Stimulated activated effector memory CD8-positive, alpha-beta T cell treated with anti-CD3 and anti-CD28 coated beads, Interleukin-12 subunit alpha, Interleukin-12 subunit beta, amount 100 ng/mL, for 72 hours (primary cell): ENCODE measurements at regions not wholly inside any gene's neighbourhood (a gene's known extent, or its start where the extent isn't known, plus 50 kb on each side); places are given as distances from the start of the nearest gene placed in this dataset.
"Not testable (repeated sequence)": the region's sequence is repeated elsewhere in the genome, so short reads cannot be mapped to it uniquely, and the experiment has no call there.

Source experiments
- ATAC-seq: fragments of 150-1000 bp; cut with Tn5 transposase; 2 replicates; pipeline ENCODE4 v1.10.0; 2021
- DNase-seq, 2 donors: peaks; one replicate each; pipeline ENCODE4 v3.0.0; 2021 to 2022; ENCODE audit warnings: low spot score in 2 of 2
- H3K27ac Mint-ChIP-seq: one replicate; pipeline ENCODE4 v1.8.0; 2022; ENCODE audit warnings: mild to moderate bottlenecking, mixed read lengths
- H3K36me3 Mint-ChIP-seq: one replicate; pipeline ENCODE4 v1.8.0; 2022; ENCODE audit warnings: mild to moderate bottlenecking, mixed read lengths
- H3K4me1 Mint-ChIP-seq: one replicate; pipeline ENCODE4 v1.8.0; 2022; ENCODE audit warnings: mixed read lengths
- H3K4me3 Mint-ChIP-seq: one replicate; pipeline ENCODE4 v1.8.0; 2022; ENCODE audit warnings: mild to moderate bottlenecking, mixed read lengths
- H3K9me3 Mint-ChIP-seq: one replicate; pipeline ENCODE4 v1.8.0; 2022; ENCODE audit warnings: mixed read lengths

DNA sequence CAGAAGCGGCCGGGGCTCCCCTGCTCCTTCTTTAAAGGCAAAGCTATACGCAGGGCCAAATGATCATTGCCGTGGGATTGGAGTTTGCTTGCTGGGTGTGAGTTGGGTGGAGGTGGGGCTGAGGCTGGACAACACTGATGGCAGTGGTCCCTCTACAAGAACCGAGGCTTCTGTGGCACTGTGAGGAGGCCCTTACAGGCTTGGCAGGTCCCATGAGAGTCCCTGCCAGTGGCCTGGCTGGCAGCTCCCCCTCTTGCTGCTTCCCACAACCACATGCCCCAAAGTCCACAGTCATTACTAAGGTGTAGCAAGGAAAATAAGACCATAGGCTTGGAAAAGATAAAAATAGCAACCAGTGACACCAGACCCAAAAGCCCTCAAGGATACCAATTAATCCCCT is 98.4 kb downstream of the ANKRD10 start:
- no peak for DNase-seq
- H3K4me3 Mint-ChIP-seq, result no peak overlapping the region
- H3K4me1 Mint-ChIP-seq, result peaks cover 15% of the 10 kb centered on the region

DNA sequence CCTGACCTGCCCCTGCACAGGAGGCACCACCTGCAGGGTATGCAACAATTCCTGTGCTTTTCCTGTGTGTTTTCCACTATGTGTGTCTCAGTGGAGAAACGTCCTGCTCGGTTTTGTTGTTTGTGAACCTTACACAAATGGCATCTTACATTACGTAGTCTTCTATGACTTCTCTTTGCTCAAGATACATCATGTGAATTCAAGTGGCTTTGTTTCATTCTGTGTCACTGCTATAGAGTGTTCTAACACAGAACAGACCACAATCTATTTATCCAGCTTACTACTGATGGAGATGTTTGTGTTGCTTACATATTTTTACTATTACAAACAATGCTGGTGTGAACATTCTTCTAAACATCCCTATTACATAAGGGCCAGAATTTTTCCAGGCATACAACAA is 97.7 kb downstream of the ANKRD10 start:
- Mint-ChIP-seq H3K4me3 (no peak overlapping the region), H3K4me1 (peaks cover 13% of the 10 kb centered on the region), H3K36me3 (no peaks in the 10 kb centered on the region), H3K27ac (no peak overlapping the region), H3K9me3 (no peaks in the 10 kb centered on the region)
- DNase-seq (no peak), ATAC-seq (no peak)

More for the DNA sequence above, 98.4 kb downstream of the ANKRD10 start:
- no peaks in the 10 kb centered on the region for H3K36me3 Mint-ChIP-seq
- ATAC-seq, result no peak
- H3K27ac Mint-ChIP-seq, result no peak overlapping the region
- no peaks in the 10 kb centered on the region for H3K9me3 Mint-ChIP-seq

DNA sequence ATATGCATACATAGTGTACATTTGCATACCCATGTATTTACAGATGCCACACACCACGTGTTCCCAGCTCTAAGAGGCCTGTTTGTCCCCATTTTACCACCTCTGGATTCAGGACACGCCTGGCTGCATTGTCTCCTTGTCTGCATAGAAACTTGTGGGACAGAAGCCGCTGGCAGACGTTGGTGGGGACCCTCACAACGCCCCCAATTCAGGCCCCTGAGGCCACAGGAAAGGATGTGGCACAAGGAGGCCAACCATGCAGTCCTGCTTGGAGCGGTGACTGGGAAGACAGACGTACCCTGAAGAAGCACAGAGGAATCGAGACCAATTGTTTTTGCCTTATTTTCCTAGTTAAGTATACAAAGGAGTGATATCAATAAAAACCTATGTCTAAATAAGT is 96.1 kb downstream of the ANKRD10 start:
- DNase-seq (no peak), ATAC-seq (no peak)
- H3K4me1 Mint-ChIP-seq, result peaks cover 12% of the 10 kb centered on the region
- no peak overlapping the region for H3K4me3 Mint-ChIP-seq
- H3K9me3 Mint-ChIP-seq, result no peaks in the 10 kb centered on the region
- no peaks in the 10 kb centered on the region for H3K36me3 Mint-ChIP-seq
- no peak overlapping the region for H3K27ac Mint-ChIP-seq

DNA sequence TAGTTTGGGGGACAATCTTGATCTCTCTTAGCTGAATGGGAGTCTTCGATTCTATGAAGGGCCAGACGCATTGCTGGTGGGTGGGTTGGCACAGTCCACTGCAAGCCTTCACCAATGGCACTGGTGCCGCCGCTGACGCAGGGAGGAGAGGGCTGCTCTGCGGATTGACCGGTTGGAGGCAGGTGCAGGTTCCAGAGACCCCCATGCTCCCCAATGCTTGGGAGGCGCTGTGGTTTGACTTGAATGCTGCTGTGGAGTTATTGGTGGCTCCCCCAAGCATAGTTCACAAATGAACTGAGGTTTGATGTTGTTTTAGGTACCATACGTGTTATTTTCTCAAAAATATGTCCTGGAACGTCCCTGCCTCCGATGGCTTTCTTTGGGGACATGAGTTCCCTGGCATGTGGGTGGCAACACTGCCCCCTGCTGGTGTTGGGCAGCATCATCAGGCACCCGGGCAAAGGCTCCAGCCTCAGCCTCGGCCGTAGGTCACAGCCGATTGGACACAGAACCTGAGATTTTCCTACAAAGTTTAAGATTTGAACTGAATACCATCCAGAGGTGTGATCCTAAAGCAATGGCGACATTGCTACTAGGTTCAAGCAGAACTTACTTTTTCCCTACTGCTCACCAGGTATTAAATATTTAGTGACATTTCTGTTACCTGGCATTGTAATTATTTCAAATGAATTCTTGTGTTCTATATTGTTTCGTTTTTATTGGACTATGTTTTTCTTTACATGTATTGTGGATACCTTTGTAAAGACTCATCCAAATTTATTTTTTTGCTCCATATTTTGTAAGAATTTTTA is 95.5 kb downstream of the ANKRD10 start:
- peak; percentile 77 to 87 for DNase-seq
- peak; percentile 83 for ATAC-seq
- Mint-ChIP-seq H3K4me3 (no peak overlapping the region), H3K9me3 (no peaks in the 10 kb centered on the region), H3K36me3 (no peaks in the 10 kb centered on the region), H3K4me1 (peaks cover 12% of the 10 kb centered on the region), H3K27ac (no peak overlapping the region)

DNA sequence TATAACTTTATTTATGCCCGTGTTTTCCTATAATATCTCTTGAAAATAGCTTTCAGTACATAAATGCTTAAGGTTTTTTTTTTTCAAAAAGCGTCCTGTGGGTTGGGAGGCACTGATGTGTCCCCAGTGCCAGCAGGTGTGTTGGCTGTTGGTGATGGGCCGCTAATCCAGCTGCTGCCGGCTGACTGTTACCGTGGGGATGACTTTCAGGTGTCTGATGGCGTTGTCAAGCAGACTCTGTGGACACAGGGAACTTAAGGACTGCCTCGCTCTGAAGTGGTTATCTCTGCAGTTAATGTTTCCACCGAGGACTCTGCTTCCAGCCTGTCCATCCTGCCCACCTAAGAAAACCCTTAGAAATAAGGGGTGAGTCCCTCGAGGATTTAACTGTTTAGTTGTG is 94.5 kb downstream of the ANKRD10 start:
- Mint-ChIP-seq H3K36me3 (no peaks in the 10 kb centered on the region), H3K4me1 (peaks cover 12% of the 10 kb centered on the region), H3K4me3 (no peak overlapping the region), H3K27ac (no peak overlapping the region), H3K9me3 (no peaks in the 10 kb centered on the region)
- DNase-seq (no peak), ATAC-seq (no peak)

DNA sequence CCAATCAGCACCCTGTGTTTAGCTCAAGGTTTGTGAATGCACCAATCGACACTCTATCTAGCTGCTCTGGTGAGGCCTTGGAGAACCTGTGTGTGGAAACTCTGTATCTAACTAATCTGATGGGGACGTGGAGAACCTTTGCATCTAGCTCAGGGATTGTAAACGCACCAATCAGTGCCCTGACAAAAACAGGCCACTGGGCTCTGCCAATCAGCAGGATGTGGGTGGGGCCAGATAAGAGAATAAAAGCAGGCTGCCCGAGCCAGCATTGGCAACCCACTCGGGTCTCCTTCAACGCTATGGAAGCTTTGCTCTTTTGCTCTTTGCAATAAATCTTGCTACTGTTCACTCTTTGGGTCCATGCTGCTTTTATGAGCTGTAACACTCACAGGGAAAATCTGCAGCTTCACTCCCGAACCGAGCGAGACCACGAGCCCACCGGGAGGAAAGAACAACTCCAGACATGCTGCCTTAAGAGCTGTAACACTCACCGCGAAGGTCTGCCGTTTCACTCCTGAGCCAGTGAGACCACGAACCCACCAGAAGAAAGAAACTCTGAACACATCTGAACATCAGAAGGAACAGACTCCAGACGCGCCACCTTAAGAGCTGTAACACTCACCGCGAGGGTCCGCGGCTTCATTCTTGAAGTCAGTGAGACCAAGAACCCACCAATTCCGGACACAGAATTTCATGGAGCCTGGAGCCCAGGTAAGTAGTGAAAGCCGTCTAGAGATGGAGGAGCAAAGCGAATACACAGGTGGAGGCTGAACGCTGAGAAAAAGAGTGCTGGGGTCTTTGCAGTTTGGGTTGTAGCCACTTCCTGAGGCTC is 92.8 kb downstream of the ANKRD10 start:
- H3K4me3 Mint-ChIP-seq, result peak overlapping the region; percentile 74
- not testable (repeated sequence) for H3K9me3 Mint-ChIP-seq, ATAC-seq, H3K36me3 Mint-ChIP-seq, DNase-seq
- peak overlapping the region; percentile 56 for H3K27ac Mint-ChIP-seq
- peaks cover 12% of the 10 kb centered on the region for H3K4me1 Mint-ChIP-seq

DNA sequence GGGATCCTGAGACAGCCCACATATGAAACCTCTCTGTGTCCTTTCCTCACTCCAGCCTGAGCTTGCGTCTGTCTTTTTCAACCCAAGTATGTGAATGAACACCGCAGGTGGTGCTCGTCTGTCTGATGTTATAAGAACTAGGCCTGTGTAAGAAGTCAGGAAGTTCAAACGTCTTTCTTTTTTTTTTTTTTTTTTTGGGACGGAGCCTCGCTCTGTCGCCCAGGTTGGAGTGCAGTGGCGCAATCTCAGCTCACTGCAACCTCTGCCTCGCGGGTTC is 92.3 kb downstream of the ANKRD10 start:
- ATAC-seq (peak; percentile 48), DNase-seq (no peak)
- H3K36me3 Mint-ChIP-seq, result no peaks in the 10 kb centered on the region
- H3K9me3 Mint-ChIP-seq, result no peaks in the 10 kb centered on the region
- H3K4me1 Mint-ChIP-seq, result peaks cover 12% of the 10 kb centered on the region
- peak overlapping the region; percentile 56 for H3K27ac Mint-ChIP-seq
- peak overlapping the region; percentile 74 for H3K4me3 Mint-ChIP-seq

DNA sequence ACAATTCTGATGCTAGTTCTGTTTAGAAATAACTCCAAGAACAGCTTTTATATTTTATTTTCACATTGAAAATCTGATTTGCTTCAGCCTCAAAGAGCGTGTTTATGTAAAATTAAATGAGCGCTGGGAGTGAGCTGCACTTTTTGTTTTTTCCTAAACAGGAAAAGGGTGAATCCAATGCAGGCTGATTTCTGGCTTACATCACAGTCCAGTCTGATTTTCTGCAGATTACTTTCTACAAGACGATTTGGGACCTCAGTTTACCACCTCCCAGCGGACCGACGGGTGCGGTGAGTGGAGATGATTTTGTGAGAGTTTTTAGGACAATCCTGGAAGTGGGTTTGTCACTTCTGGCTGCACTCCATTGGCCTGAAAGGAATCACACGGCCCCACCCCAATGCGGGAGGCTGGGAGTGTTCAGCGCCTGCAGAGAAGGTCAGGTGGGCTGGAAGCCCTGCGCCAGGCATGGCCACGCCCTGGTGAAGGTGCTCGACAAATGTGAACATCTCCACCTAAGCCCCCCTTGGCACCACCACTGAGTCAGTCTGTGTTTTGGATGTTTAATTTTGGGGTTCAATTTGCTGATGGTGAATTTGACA is 90.1 kb downstream of the ANKRD10 start:
- no peak overlapping the region for H3K27ac Mint-ChIP-seq
- H3K9me3 Mint-ChIP-seq, result no peaks in the 10 kb centered on the region
- ATAC-seq (no peak), DNase-seq (no peak)
- H3K4me3 Mint-ChIP-seq, result no peak overlapping the region
- H3K4me1 Mint-ChIP-seq, result peaks cover 8% of the 10 kb centered on the region
- no peaks in the 10 kb centered on the region for H3K36me3 Mint-ChIP-seq

DNA sequence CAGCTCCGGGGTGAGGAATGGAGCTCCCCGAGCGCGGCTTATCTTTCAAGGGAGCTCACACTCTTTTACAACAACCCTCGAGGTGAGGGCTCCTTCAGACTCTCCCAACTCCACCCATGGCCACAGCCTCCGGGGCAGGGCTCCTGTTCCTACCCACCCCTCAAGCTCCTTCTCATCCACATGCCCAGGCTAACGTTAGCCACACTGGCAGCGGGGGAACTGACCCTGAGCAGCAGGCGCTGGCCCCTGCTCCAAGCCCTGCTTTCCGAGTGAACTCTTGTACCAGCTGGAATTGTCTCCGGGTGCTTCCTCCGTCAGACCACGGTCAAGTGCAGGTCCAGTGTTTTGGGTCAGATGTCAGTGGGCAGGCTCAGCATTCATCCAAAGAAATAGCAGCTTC is 89.4 kb downstream of the ANKRD10 start:
- DNase-seq (no peak), ATAC-seq (no peak)
- H3K9me3 Mint-ChIP-seq, result no peaks in the 10 kb centered on the region
- no peaks in the 10 kb centered on the region for H3K36me3 Mint-ChIP-seq
- H3K27ac Mint-ChIP-seq, result no peak overlapping the region
- H3K4me3 Mint-ChIP-seq, result no peak overlapping the region
- peaks cover 8% of the 10 kb centered on the region for H3K4me1 Mint-ChIP-seq

DNA sequence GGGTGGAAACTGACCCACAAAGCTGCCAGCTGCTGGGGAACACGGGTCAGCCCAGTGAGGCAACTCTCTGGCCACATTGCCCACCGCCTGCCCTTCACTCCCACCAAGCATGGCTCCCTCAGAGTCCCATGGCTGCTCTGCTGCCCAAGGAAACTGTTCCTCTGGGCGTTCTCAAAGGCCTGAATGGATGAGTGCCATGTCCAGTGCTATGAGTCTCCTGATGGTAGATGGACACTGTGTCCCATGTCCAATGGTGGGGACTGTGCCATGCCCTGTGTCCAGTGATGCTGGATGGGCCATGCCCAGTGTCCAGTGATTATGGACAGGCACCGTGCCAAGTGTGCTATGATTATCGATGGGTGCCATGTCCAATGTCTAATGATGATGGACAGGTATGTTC is 88.8 kb downstream of the ANKRD10 start:
- ATAC-seq (no peak), DNase-seq (no peak)
- Mint-ChIP-seq H3K36me3 (no peaks in the 10 kb centered on the region), H3K9me3 (no peaks in the 10 kb centered on the region), H3K4me3 (no peak overlapping the region), H3K4me1 (peaks cover 8% of the 10 kb centered on the region), H3K27ac (no peak overlapping the region)

DNA sequence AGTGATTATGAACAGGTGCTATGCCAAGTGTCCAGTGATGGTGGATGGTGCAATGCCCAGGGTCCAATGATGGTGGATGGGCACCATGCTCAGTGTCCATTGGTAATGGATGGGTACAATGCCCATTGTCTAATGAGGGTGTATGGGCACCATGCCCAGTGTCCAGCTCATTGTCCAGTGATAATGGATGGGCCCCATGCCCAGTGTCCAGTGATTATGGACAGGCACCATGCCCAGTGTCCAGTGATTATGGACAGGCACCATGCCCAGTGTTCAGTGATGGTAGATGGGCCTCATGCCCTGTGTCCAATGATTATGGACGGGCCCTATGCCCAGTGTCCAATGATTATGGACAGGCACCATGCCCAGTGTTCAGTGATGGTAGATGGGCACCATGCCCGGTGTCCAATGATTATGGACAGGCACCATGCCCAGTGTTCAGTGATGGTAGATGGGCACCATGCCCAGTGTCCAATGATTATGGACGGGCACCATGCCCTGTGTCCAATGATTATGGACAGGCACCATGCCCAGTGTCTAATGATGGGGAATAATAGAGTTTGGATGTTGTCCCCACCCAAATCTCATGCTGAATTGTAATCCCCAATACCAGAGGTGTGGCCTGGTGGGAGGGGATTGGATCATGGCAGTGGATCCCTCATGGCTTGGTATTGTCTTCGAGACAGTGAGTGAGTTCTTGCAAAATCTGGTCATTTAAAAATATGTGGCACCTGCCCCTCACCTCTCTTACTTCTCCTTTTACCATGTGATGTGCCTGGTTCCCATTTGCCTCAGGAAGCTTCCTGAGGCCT is 87.8 kb downstream of the ANKRD10 start:
- ATAC-seq, result no peak
- H3K4me3 Mint-ChIP-seq, result no peak overlapping the region
- no peaks in the 10 kb centered on the region for H3K36me3 Mint-ChIP-seq
- no peak for DNase-seq
- peaks cover 5% of the 10 kb centered on the region for H3K4me1 Mint-ChIP-seq
- no peaks in the 10 kb centered on the region for H3K9me3 Mint-ChIP-seq
- H3K27ac Mint-ChIP-seq, result no peak overlapping the region
